AG09319 (cell line): ENCODE measurements at regions not wholly inside any gene's neighbourhood (a gene's known extent, or its start where the extent isn't known, plus 50 kb on each side); places are given as distances from the start of the nearest gene placed in this dataset.

ENCODE experiments used
- DNase-seq: peaks from one replicate; pipeline ENCODE4 v3.0.0-alpha.2; 2010; ENCODE audit warnings: low read depth; ENCODE audit errors: extremely low read depth
- TF ChIP-seq, protein P1 (sequence below): IDR thresholded peaks from 2 replicates; pipeline ENCODE4 v1.5.1; 2011; ENCODE audit warnings: low read depth, mild to moderate bottlenecking, inconsistent platforms, low read length, moderate library complexity

DNA sequence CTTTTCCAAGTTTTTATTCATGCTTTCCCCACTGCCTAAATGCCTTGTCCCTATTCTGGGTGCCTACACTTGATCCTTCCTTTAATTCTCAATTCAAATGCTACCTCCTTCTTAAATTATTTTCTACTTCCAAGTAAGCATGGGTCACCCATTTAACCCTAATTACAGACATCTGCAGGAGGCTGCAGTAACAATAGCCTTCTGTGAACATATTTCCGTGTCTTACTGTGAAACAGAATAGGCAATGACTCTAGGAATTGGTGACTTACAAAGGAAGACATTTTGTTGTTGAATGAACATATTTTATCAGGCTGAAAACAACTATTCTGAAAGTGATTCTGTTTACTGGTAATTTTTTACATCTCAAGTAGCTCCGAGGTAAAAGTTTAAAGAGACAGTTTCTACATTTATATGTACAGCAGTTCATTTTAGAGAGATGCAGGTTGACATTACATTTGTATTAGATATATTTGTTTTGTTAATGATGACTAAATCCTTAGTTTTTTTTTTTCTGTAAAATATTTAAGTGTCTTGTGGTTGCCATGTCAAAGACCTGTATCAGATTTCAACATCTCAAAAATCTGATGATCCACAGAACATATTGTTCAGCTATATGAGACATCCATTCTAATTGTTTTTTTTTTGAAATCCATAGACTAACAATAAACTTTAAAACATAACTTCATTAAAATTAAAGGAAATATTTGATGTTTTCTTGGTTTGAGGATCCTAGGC is 316.8 kb downstream of the CASP12 start:
- DNase-seq: no peak

DNA sequence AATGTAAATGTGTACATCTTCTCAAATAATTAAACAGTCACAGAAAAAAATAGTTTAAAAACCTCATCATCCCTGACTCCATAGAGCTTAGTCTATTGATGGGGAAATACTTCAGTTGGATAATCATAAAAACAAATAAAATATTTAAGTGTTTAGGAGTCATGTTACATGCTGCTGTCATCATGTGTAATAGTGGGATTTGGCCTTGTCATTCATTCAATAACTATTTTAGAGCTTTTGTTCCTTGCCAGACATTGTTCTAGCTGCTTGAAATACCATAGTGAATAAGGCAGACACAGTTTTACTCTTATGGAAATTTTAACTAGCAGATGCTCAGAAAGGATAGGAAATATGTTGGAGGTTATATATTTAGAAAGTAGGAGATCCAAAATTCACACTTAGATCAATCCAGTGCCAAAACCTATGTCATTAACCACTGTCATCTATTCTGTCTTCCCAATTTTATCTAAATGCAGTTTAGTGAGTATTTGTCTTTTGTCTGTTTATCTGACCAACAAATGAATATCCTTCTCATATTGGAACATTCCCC is 324.7 kb downstream of the CASP12 start:
- DNase-seq: no peak
- TF ChIP-seq, protein P1, sequence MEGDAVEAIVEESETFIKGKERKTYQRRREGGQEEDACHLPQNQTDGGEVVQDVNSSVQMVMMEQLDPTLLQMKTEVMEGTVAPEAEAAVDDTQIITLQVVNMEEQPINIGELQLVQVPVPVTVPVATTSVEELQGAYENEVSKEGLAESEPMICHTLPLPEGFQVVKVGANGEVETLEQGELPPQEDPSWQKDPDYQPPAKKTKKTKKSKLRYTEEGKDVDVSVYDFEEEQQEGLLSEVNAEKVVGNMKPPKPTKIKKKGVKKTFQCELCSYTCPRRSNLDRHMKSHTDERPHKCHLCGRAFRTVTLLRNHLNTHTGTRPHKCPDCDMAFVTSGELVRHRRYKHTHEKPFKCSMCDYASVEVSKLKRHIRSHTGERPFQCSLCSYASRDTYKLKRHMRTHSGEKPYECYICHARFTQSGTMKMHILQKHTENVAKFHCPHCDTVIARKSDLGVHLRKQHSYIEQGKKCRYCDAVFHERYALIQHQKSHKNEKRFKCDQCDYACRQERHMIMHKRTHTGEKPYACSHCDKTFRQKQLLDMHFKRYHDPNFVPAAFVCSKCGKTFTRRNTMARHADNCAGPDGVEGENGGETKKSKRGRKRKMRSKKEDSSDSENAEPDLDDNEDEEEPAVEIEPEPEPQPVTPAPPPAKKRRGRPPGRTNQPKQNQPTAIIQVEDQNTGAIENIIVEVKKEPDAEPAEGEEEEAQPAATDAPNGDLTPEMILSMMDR: no peak

More for the DNA sequence above, 316.8 kb downstream of the CASP12 start:
- TF ChIP-seq, protein P1: no peak

DNA sequence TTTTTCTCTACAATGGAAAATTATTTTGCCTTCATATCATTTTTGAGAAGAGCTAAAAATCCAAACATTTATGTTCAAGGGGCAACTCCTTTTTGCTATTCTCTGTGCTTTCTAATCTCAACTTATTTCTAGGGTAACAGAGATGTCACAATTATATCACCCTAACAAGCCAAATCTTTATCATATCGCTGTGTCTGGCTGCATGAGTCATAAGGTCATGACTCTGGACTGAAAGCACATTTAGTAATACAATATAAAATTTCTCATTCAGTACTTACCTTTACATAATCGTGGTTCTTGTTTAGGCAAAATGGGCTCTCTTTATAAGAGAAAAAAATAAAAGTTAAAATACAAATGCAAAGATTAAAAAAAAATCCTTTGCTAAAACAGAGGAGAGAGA is 326.0 kb downstream of the CASP12 start:
- TF ChIP-seq, protein P1: no peak
- no peak for DNase-seq

DNA sequence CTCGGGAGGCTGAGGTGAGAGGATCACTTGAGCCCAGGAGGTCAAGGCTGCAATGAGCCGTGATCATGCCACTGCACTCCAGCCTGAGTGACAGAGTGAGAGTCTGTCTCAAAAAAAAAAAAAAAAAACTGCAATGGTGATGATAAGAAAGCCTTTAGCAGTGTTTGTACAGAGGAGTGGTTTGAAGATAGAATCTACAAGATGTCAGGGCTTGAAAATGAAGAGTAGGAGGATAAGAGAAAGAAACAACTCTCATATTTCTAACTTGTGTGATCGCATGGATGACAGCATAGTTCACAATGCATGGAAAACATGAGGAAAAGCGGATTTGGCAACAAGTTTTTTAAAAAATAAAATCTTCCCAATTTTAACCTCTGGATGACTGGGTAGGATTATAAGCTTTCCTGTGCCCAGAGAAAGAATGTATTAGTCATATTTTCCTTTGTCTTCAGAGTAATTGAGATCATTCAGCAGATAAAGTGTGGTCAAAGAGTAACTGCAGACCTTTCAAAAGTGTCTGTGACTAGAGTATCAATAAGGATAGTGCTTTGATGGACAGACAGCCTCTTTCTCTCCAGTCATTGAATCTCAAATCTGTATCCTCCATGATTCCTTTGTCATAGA is 328.1 kb downstream of the CASP12 start:
- no peak for DNase-seq
- TF ChIP-seq, protein P1: no peak

DNA sequence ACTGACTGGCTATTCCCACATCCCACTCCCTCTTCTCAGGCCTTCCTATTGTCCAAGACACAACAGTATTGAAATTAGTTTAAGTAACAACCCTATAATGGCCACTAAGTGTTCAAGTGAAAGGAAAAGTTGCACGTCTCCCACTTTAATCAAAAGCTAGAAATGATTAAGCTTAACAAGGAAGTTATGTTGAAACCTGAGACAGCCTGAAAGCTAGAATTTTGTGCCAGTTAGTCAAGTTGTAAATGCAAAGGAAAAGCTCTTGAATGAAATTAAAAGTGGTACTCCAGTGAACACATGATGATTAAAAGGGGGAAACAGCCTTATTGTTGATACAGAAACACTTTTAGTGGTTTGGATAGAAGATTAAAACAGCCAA is 332.7 kb downstream of the CASP12 start:
- DNase-seq: no peak
- TF ChIP-seq, protein P1: no peak

DNA sequence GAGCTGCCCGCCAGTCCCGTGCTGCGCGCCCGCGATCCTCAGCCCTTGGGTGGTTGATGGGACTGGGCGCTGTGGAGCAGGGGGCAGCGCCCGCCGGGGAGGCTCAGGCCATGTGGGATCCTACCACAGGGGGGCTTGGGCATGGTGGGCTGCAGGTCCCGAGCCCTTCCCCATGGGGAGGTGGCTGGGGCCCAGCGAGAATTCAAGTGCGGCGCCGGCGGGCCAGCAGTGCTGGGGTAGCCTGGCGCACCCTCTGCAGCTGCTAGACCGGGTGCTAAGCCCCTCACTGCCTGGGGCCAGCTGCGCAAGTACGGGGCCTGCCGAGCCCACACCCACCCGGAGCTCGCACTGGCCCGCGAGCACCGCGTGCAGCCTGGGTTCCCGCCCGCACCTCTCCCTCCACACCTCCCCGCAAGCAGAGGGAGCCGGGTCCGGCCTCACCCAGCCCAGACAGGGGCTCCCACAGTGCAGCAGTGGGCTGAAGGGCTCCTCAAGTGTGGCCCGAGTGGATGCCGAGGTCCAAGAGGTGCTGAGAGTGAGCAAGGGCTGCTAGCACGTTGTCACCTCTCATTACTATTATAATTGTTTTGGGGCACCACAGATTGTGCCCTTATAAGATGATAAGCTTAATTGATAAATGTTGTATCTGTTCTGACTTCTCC is 333.2 kb downstream of the CASP12 start:
- TF ChIP-seq, protein P1: no peak

More for the DNA sequence above, 333.2 kb downstream of the CASP12 start:
- no peak for DNase-seq
